ENCODE measurements at regions not wholly inside any gene's neighbourhood (a gene's known extent, or its start where the extent isn't known, plus 50 kb on each side); places are given as distances from the start of the nearest gene placed in this dataset.

DNA sequence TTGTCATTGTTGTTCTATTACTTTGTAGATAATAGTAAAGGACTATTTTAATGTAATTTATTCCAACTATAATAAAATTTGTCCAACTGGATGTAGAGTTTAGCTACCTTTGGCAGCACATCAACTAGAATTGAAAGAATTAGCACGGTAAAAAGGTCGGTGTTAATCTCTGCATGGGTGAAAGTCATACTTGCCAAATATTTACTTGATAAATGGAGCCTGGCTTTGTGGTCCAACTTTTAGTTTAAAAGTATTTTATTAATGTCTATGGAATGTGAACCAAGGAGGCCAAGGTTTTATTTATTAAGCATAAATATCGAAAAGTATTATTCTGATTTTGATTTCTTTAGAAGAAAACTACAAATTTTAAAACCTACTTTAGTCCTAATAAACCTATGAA lies 1389.0 kb downstream of the PCDH9 start:
- intact Hi-C loops (cut with DNase I) = no loop called here
- no peaks in the 10 kb centered on the region for H3K36me3 ChIP-seq (replicated peaks in 1 of 2)
- no peak overlapping the region for H3K27ac ChIP-seq
- no peaks in the 10 kb centered on the region for H3K9me3 ChIP-seq (replicated peaks in 1 of 3)
- H3K27me3 ChIP-seq = no peaks in the 10 kb centered on the region
- H3K4me3 ChIP-seq = no peak overlapping the region
- no peak for TF ChIP-seq POLR2A (IDR thresholded peaks at IDR 0.05)
- TF ChIP-seq, protein P1, sequence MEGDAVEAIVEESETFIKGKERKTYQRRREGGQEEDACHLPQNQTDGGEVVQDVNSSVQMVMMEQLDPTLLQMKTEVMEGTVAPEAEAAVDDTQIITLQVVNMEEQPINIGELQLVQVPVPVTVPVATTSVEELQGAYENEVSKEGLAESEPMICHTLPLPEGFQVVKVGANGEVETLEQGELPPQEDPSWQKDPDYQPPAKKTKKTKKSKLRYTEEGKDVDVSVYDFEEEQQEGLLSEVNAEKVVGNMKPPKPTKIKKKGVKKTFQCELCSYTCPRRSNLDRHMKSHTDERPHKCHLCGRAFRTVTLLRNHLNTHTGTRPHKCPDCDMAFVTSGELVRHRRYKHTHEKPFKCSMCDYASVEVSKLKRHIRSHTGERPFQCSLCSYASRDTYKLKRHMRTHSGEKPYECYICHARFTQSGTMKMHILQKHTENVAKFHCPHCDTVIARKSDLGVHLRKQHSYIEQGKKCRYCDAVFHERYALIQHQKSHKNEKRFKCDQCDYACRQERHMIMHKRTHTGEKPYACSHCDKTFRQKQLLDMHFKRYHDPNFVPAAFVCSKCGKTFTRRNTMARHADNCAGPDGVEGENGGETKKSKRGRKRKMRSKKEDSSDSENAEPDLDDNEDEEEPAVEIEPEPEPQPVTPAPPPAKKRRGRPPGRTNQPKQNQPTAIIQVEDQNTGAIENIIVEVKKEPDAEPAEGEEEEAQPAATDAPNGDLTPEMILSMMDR (IDR thresholded peaks at IDR 0.05) = no peak
- H3K4me1 ChIP-seq (replicated peaks in 1 of 2) = no peaks in the 10 kb centered on the region
- DNase-seq = no peak
- 54 to 63% (median 59%) methylated on average over 3 of the region's 3 CpGs for WGBS, 4 donors

DNA sequence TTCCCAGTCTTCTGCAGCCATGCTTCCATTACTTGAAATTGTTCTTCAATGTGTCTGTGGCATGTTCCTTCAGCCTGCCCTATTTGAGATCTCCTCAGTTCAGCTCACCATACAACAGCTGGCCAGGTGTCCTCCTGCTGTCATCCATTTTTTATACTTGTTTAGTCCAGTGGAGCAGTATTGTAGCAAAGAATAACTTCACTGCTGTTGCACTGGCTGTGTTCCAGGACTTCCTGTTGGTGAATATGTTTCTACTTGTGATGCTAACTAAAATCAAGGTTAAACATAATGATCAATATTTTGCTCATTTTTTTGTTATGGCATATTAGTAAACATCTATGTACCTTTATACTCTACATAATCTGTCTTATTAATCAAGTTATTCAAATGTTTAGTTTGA lies 1394.1 kb downstream of the PCDH9 start:
- no peak for TF ChIP-seq POLR2A (IDR thresholded peaks at IDR 0.05)
- TF ChIP-seq, protein P1 (IDR thresholded peaks at IDR 0.05) = no peak
- intact Hi-C loops (cut with DNase I) = no loop called here
- no peaks in the 10 kb centered on the region for H3K4me1 ChIP-seq (replicated peaks in 1 of 2)

DNA sequence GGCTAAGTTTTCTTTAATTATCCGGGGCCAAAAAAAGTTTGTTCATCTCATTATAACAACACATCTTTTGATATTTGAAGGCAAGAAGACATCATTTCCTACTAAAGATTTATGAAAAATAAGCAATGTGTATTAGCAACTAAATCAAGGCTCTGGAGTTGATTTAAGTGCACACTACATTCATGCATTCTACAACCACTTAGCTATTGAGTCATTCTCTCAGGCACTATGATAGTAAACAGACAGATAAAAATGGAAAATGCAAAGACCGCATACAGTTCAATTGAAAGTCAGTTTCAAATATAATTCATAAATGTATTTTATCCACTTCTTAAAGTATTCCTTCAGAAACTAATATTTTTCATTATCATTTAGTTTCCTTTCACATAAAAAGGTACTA lies 1395.2 kb downstream of the PCDH9 start:
- Histone ChIP-seq H3K36me3 (replicated peaks in 1 of 2) (no peaks in the 10 kb centered on the region), H3K4me3 (no peak overlapping the region), H3K27me3 (no peaks in the 10 kb centered on the region), H3K27ac (no peak overlapping the region), H3K4me1 (replicated peaks in 1 of 2) (no peaks in the 10 kb centered on the region), H3K9me3 (replicated peaks in 1 of 3) (no peaks in the 10 kb centered on the region)
- TF ChIP-seq POLR2A (IDR thresholded peaks at IDR 0.05) = no peak
- TF ChIP-seq, protein P1 (IDR thresholded peaks at IDR 0.05) = no peak
- 43 to 47% (median 46%) methylated on average over 2 of the region's 2 CpGs for WGBS, 4 donors
- no peak for DNase-seq
- intact Hi-C loops (cut with DNase I) = no loop called here

More for the DNA sequence above, 1394.1 kb downstream of the PCDH9 start:
- no peaks in the 10 kb centered on the region for H3K36me3 ChIP-seq (replicated peaks in 1 of 2)
- H3K27me3 ChIP-seq = no peaks in the 10 kb centered on the region
- H3K27ac ChIP-seq = no peak overlapping the region
- no peak for DNase-seq
- no peaks in the 10 kb centered on the region for H3K9me3 ChIP-seq (replicated peaks in 1 of 3)
- no peak overlapping the region for H3K4me3 ChIP-seq

DNA sequence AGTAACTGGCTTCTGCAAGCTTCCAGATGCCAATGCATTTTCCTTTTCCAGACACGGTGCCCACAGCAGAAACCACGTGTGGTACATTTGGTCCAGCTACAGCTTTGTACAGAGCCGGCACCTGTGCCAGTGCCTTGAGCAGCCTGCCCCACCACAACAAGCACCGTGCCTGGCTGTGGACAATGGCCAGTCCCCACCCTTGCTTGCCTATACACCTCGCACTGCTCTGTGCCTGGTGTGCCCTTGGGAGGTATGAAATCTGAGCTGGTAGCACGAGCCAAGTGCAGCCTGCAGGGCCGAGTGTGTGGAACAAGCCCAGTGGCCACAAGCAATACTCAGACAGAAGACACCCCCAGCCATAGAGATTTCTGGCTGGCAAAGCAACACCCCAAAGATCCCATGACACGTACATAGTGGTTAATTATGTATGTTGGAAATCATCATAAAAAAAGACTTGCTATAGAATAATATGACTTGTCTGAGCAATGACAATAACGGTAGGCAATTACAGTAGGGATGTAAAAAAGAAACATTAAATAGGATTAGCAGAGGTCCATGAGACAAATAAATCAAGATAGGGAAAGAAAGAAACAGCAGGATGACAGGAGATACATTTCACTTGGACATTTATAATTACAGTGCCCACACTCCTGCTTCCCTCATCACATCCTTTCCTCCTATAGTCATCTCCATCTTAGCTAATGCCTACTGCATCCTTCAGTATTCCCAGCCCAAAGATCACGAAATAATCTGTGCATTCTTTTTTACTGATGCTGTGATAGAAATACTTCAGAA lies 1399.5 kb downstream of the PCDH9 start:
- Histone ChIP-seq H3K4me3 (no peak overlapping the region), H3K27me3 (no peaks in the 10 kb centered on the region), H3K4me1 (replicated peaks in 1 of 2) (no peaks in the 10 kb centered on the region), H3K36me3 (replicated peaks in 1 of 2) (no peaks in the 10 kb centered on the region), H3K27ac (no peak overlapping the region), H3K9me3 (replicated peaks in 1 of 3) (no peaks in the 10 kb centered on the region)
- 55 to 76% (median 73%) methylated on average over 5 to 10 of the region's 10 CpGs for WGBS, 4 donors
- TF ChIP-seq POLR2A (IDR thresholded peaks at IDR 0.05) = no peak
- TF ChIP-seq, protein P1 (IDR thresholded peaks at IDR 0.05) = no peak
- no peak for DNase-seq
- intact Hi-C loops (cut with DNase I) = no loop called here
